ENCODE measurements at regions not wholly inside any gene's neighbourhood (a gene's known extent, or its start where the extent isn't known, plus 50 kb on each side); places are given as distances from the start of the nearest gene placed in this dataset.

DNA sequence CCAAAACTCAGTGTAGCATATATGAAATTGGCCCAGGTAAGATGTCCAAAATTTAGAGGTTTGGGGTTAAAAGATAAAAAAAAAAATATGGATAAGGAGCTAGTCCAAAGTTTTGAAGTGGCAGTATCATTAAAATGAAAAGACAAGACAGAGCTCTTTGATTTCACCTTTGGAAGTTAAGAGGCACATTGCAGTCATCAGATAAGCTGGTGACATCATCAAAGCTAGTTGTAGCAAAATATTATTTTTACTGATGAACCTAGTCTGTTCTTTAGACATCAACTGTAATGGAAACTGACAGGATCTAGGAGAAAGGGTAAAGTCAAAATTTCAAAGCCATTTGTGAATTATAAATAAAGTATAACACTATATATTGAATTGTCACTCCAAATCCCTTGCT, 603.7 kb upstream of the CDH8 start:
- H3K27ac ChIP-seq, result no peak overlapping the region
- H3K36me3 ChIP-seq (ENCODE audit: low read depth, missing control alignments), result no peaks in the 10 kb centered on the region
- no peaks in the 10 kb centered on the region for H3K27me3 ChIP-seq
- no peaks in the 10 kb centered on the region for H3K4me1 ChIP-seq
- no peaks in the 10 kb centered on the region for H3K9me3 ChIP-seq
- no peak for TF ChIP-seq CTCF (IDR thresholded peaks at IDR 0.05)
- no peak for TF ChIP-seq POLR2A (IDR thresholded peaks at IDR 0.05)
- intact Hi-C loops (cut with DNase I; ENCODE audit: low total_unique reads), result no loop called here
- no peak for DNase-seq
- H3K4me3 ChIP-seq, result no peak overlapping the region

DNA sequence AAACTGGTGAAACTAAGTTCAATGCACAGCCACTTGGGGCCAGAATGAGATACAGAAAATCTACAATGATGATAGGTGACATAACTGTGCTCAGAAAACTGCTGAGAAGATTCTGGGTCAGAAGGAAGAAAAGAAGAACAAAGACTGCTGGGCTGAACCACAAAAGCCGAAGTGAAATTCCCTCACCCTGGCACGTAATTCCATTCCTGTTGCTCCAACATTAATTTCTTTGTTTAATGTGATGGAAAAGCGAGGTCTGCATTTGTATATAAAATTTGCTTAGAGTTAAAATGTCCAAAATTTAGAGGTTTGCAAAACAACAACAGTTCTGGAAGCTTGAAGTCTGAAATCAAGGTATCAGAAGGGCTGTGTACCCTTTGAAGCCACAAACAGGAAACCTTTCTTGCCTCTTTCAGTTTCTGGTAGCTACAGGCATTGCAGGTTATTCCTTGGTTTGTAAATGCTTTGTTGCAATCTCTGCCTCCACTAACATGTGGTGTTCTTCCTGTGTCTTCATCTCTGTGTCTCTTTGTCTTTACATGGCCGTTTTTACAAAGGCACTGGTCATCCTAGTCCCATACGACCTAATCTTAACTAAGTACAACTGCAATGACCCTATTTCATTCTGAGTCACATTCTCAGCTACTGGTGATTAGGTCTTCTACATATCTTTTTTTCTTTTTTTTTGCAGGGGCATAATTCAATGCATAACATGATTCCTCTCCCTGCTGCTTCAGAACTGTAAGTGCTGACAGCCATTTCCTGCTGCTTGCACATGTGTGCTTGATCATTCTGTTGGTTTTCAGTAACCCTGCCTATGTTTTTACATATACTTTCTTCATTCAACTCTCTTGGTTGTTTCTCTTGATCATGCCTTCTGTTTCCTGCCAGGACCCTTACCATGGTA, 603.0 kb upstream of the CDH8 start:
- DNase-seq, result no peak
- Histone ChIP-seq H3K27me3 (no peaks in the 10 kb centered on the region), H3K36me3 (ENCODE audit: low read depth, missing control alignments) (no peaks in the 10 kb centered on the region), H3K27ac (no peak overlapping the region), H3K4me1 (no peaks in the 10 kb centered on the region), H3K4me3 (no peak overlapping the region), H3K9me3 (no peaks in the 10 kb centered on the region)
- TF ChIP-seq CTCF (IDR thresholded peaks at IDR 0.05), result no peak
- TF ChIP-seq POLR2A (IDR thresholded peaks at IDR 0.05), result no peak
- intact Hi-C loops (cut with DNase I; ENCODE audit: low total_unique reads), result no loop called here
- 60 to 70% methylated on average over 5 of the region's 5 CpGs for WGBS, 2 donors

DNA sequence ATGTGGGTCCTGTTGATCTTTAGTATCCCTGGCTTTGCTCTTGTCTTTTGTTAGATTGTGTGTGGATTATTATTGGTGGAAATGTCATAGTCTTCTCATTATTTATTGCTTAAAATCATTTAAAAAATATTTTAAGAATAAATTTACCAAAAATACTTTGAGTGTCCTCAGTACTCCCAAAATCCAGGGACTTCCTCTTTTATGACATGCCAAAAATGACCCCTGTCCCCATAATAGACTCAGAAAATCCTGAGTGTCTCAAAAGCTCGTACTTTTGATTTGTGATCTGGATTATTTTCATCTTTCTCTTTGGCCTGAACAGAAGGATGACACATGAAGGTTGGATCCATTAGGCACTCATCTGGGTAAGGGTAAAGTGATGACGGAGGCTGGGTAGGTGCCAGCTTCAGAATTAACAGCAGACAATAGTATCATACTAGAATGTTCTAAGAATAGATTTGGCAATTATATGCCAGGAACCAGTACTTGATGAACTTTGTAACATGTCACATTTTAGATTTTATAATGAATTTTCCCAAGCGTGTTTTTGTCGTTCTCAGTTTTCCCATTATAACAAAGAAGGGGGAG, 602.2 kb upstream of the CDH8 start:
- no peak for TF ChIP-seq POLR2A (IDR thresholded peaks at IDR 0.05)
- TF ChIP-seq CTCF (IDR thresholded peaks at IDR 0.05), result no peak
- WGBS, 2 donors, result 56 to 64% methylated on average over 4 of the region's 4 CpGs
- Histone ChIP-seq H3K27me3 (no peaks in the 10 kb centered on the region), H3K27ac (no peak overlapping the region), H3K4me1 (no peaks in the 10 kb centered on the region), H3K36me3 (ENCODE audit: low read depth, missing control alignments) (no peaks in the 10 kb centered on the region), H3K4me3 (no peak overlapping the region), H3K9me3 (no peaks in the 10 kb centered on the region)
- intact Hi-C loops (cut with DNase I; ENCODE audit: low total_unique reads), result no loop called here
- DNase-seq, result no peak

DNA sequence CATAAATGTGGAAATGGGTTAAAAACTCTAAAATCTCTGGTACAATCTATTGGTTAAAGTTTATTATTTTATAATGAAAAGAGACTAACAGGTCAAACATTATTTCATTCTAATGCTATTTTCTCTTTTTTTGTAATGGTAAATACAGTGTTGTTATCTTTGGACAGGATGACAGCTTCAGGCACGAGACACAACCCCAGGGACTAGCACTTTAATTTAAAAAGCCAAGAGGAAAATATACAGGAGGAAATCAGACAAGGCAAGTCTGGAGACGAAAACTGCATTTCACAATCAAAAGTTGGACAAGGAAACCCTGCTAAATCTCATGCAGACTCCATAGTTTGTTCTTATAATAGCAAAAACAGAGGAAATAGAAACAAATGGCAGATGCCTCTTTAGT, 589.1 kb upstream of the CDH8 start:
- no peak for DNase-seq
- no peaks in the 10 kb centered on the region for H3K27me3 ChIP-seq
- no peak overlapping the region for H3K27ac ChIP-seq
- H3K4me1 ChIP-seq, result no peaks in the 10 kb centered on the region
- no peak overlapping the region for H3K4me3 ChIP-seq
- 19 to 26% methylated on average over 2 of the region's 2 CpGs for WGBS, 2 donors
- intact Hi-C loops (cut with DNase I; ENCODE audit: low total_unique reads), result no loop called here
- TF ChIP-seq POLR2A (IDR thresholded peaks at IDR 0.05) (no peak), CTCF (IDR thresholded peaks at IDR 0.05) (no peak)
- H3K36me3 ChIP-seq (ENCODE audit: low read depth, missing control alignments), result no peaks in the 10 kb centered on the region
- H3K9me3 ChIP-seq, result no peaks in the 10 kb centered on the region

- Histone ChIP-seq H3K27me3 (no peaks in the 10 kb centered on the region), H3K27ac (no peak overlapping the region), H3K36me3 (ENCODE audit: low read depth, missing control alignments) (no peaks in the 10 kb centered on the region), H3K4me1 (no peaks in the 10 kb centered on the region), H3K9me3 (no peaks in the 10 kb centered on the region), H3K4me3 (no peak overlapping the region)
- intact Hi-C loops (cut with DNase I; ENCODE audit: low total_unique reads), result no loop called here
- no peak for TF ChIP-seq POLR2A (IDR thresholded peaks at IDR 0.05)
- TF ChIP-seq CTCF (IDR thresholded peaks at IDR 0.05), result no peak
- DNase-seq, result no peak
These were observed 584.0 kb upstream of the CDH8 start for GRCh38 chr16:62620275-62620674.

Data from testis (tissue), 2 donors.